Endothelial cell of umbilical vein (primary cell): ENCODE measurements at regions not wholly inside any gene's neighbourhood (a gene's known extent, or its start where the extent isn't known, plus 50 kb on each side); places are given as distances from the start of the nearest gene placed in this dataset.

Source experiments
- BruUV-seq: library from RNA; stranded (reverse); fragments of 400-500 nt; replicated peaks from 2 replicates; lab custom pipeline; 2021; lab: Mats Ljungman, UMichigan
- CTCF ChIA-PET: fragments of 300-600, 350-600 bp; sonication (Branson Sonifier 250); formaldehyde crosslinking; loops from one replicate; lab custom pipeline; 2021; ENCODE audit warnings: antibody characterized with exemption, inconsistent platforms; lab: Charles Lee
- POLR2A ChIA-PET: fragments of 300-600, 350-600 bp; sonication (Branson Sonifier 250); formaldehyde crosslinking; loops from one replicate; lab custom pipeline; 2021; ENCODE audit warnings: antibody characterized with exemption, inconsistent platforms; lab: Charles Lee
- DNase-seq: peaks from one replicate; pipeline ENCODE4 v3.0.0-alpha.2; 2011; ENCODE audit warnings: low read depth, low spot score
- FAIRE-seq: peaks from 2 replicates; lab custom pipeline; 2011; peaks lifted over from hg19 to GRCh38; lab: Jason Lieb, UNC
- H2AFZ ChIP-seq: 2 replicates; pipeline ENCODE4 v1.6.0; 2012; ENCODE audit warnings: low read depth, low read length, control low read depth, inconsistent platforms
- H3K27ac ChIP-seq: 2 replicates; pipeline ENCODE4 v1.5.1; 2011; ENCODE audit warnings: low read depth, mild to moderate bottlenecking, control low read depth, low read length, moderate library complexity; ENCODE audit not compliant: insufficient read depth
- H3K27me3 ChIP-seq, 2 experiments: 2 replicates each; pipeline versions ENCODE4 v1.6.0 to v1.6.1; 2011; ENCODE audit warnings: low read length in 2 of 2, mixed read lengths in 1 of 2; ENCODE audit not compliant: control insufficient read depth in 2 of 2, insufficient read depth in 2 of 2
- H3K36me3 ChIP-seq, 2 experiments: 2 replicates in 1 of 2; 3 replicates in 1 of 2; pipeline ENCODE4 v1.5.1; 2011; ENCODE audit warnings: low read length in 2 of 2, mild to moderate bottlenecking in 1 of 2, moderate library complexity in 1 of 2; ENCODE audit not compliant: control insufficient read depth in 2 of 2, insufficient read depth in 2 of 2; ENCODE audit errors: extremely low read depth in 1 of 2
- H3K4me1 ChIP-seq: 3 replicates; pipeline ENCODE4 v1.5.1; 2011; ENCODE audit warnings: mild to moderate bottlenecking, low read length; ENCODE audit not compliant: control insufficient read depth, insufficient read depth; ENCODE audit errors: extremely low read depth
- H3K4me2 ChIP-seq: 2 replicates; pipeline ENCODE4 v1.6.1; 2011; ENCODE audit warnings: low read length, control low read depth, mixed read lengths; ENCODE audit not compliant: insufficient read depth
- H3K4me3 ChIP-seq, 3 experiments: fragments of 200-600 bp in 1 of 3; sonication (generic), shearing (Covaris generic) in 1 of 3; replicated peaks in 1 of 3; 2 replicates each; pipeline ENCODE4 v1.5.1; 2011 to 2016; ENCODE audit warnings: control low read depth in 3 of 3, low read length in 3 of 3, mild to moderate bottlenecking in 2 of 3, inconsistent platforms in 1 of 3, low read depth in 1 of 3, moderate library complexity in 1 of 3; ENCODE audit not compliant: insufficient read depth in 1 of 3
- H3K79me2 ChIP-seq: 2 replicates; pipeline ENCODE4 v1.6.0; 2012; ENCODE audit warnings: low read length, inconsistent platforms; ENCODE audit not compliant: control insufficient read depth, insufficient read depth
- H3K9ac ChIP-seq: replicated peaks from 2 replicates; pipeline ENCODE3; 2011; ENCODE audit warnings: low read length, control low read depth; ENCODE audit not compliant: insufficient read depth; ENCODE audit errors: extremely low read depth
- H3K9me1 ChIP-seq: replicated peaks from 3 replicates; pipeline ENCODE4 v1.6.0; 2011; ENCODE audit warnings: mild to moderate bottlenecking, low read length; ENCODE audit not compliant: control insufficient read depth, insufficient read depth; ENCODE audit errors: extremely low read depth
- H3K9me3 ChIP-seq: replicated peaks from 2 replicates; pipeline ENCODE4 v1.5.1; 2012; ENCODE audit warnings: low read length, inconsistent platforms; ENCODE audit not compliant: control insufficient read depth, insufficient read depth
- H4K20me1 ChIP-seq: replicated peaks from 2 replicates; pipeline ENCODE3; 2011; ENCODE audit warnings: mild to moderate bottlenecking, low read length; ENCODE audit not compliant: control insufficient read depth, insufficient read depth; ENCODE audit errors: extremely low read depth
- CTCF ChIP-seq, 2 donors: IDR thresholded peaks; 1 replicate in 1 of 2; 2 replicates in 1 of 2; pipeline ENCODE4 v1.5.1; 2011; ENCODE audit warnings: low read length in 2 of 2, mild to moderate bottlenecking in 2 of 2, moderate library complexity in 2 of 2, control low read depth in 1 of 2, inconsistent platforms in 1 of 2, low read depth in 1 of 2; ENCODE audit not compliant: insufficient read depth in 1 of 2; ENCODE audit errors: extremely low read depth in 1 of 2
- EZH2 ChIP-seq: IDR thresholded peaks from 2 replicates; pipeline ENCODE4 v1.6.1; 2012; ENCODE audit warnings: borderline replicate concordance, low read depth, mild to moderate bottlenecking, moderate library complexity, low read length, inconsistent platforms; ENCODE audit not compliant: severe bottlenecking
- FOS ChIP-seq: IDR thresholded peaks from 2 replicates; pipeline ENCODE4 v1.6.1; 2011; ENCODE audit warnings: mild to moderate bottlenecking, low read length, moderate library complexity, borderline replicate concordance; ENCODE audit not compliant: insufficient read depth
- GATA2 ChIP-seq: IDR thresholded peaks from 2 replicates; pipeline ENCODE4 v1.7.0; 2011; ENCODE audit warnings: low read depth, mild to moderate bottlenecking, moderate library complexity, mixed read lengths, low read length; ENCODE audit not compliant: insufficient read length, insufficient read depth
- JUN ChIP-seq: IDR thresholded peaks from 2 replicates; pipeline ENCODE4 v1.6.1; 2011; ENCODE audit warnings: borderline replicate concordance, low read depth; ENCODE audit not compliant: insufficient read length, insufficient read depth
- MAX ChIP-seq: IDR thresholded peaks from 2 replicates; pipeline ENCODE4 v1.6.1; 2011; ENCODE audit not compliant: insufficient read depth, insufficient read length
- MYC ChIP-seq: IDR thresholded peaks from one replicate; pipeline ENCODE4 v1.6.1; 2011; ENCODE audit warnings: mild to moderate bottlenecking, low read depth, low read length
- POLR2A ChIP-seq: IDR thresholded peaks from 2 replicates; pipeline ENCODE4 v1.6.1; 2012; ENCODE audit warnings: low read depth, mild to moderate bottlenecking, control low read depth, low read length
- POLR2AphosphoS5 ChIP-seq: IDR thresholded peaks from 2 replicates; pipeline ENCODE4 v1.6.1; 2012; ENCODE audit warnings: low read depth, mild to moderate bottlenecking, control low read depth, low read length, moderate library complexity; ENCODE audit not compliant: insufficient read depth
- dilution Hi-C: fragments of 300-500 bp; cut with MboI; formaldehyde crosslinking; loops from one replicate; pipeline ENCODE4 v1.15.0; 2019; ENCODE audit warnings: low sequenced_read_pairs; ENCODE audit not compliant: extremely low pct_ligation_motif_present
- intact Hi-C: fragments of 100-400 bp; cut with micrococcal nuclease; formaldehyde crosslinking; loops from one replicate; pipeline ENCODE4 v1.10.0; 2022

GRCh38 chr2:107462181-107462580 is 364.5 kb upstream of the RGPD4 start:
- H3K4me3 ChIP-seq = no peak overlapping the region
- H4K20me1 ChIP-seq = no peaks in the 10 kb centered on the region
- no peak for DNase-seq
- no peak for FAIRE-seq
- no peak overlapping the region for H3K4me2 ChIP-seq
- intact Hi-C loops = no loop called here
- H3K4me1 ChIP-seq = no peaks in the 10 kb centered on the region
- BruUV-seq = no TSS peak
- H3K9ac ChIP-seq = no peak overlapping the region
- POLR2A ChIA-PET = no interaction called here
- H3K27me3 ChIP-seq = no peaks in the 10 kb centered on the region
- no peaks in the 10 kb centered on the region for H3K9me1 ChIP-seq
- H3K36me3 ChIP-seq = no peaks in the 10 kb centered on the region
- dilution Hi-C loops = no loop called here
- no peak overlapping the region for H3K27ac ChIP-seq
- H3K79me2 ChIP-seq = no peaks in the 10 kb centered on the region
- TF ChIP-seq POLR2A (no peak), EZH2 (no peak), JUN (no peak), MYC (no peak), GATA2 (no peak), CTCF (IDR thresholded peaks at IDR 0.05; ENCODE audit: extremely low read depth in 1 of 2, insufficient read depth in 1 of 2, low read depth in 1 of 2, low read length in 2 of 2) (no peak), MAX (no peak), POLR2AphosphoS5 (no peak), FOS (no peak)
- peaks cover 3% of the 10 kb centered on the region for H3K9me3 ChIP-seq
- CTCF ChIA-PET = no interaction called here
- H2AFZ ChIP-seq = no peak overlapping the region
